ENCODE measurements at regions not wholly inside any gene's neighbourhood (a gene's known extent, or its start where the extent isn't known, plus 50 kb on each side); places are given as distances from the start of the nearest gene placed in this dataset.
"Not testable (repeated sequence)": the region's sequence is repeated elsewhere in the genome, so short reads cannot be mapped to it uniquely, and the experiment has no call there.

GRCh38 chr17:33680472-33680871, 387.4 kb upstream of the ASIC2 start:
- DNase-seq (ENCODE audit: low read depth in 4 of 4, low spot score in 2 of 4): no peak

DNA sequence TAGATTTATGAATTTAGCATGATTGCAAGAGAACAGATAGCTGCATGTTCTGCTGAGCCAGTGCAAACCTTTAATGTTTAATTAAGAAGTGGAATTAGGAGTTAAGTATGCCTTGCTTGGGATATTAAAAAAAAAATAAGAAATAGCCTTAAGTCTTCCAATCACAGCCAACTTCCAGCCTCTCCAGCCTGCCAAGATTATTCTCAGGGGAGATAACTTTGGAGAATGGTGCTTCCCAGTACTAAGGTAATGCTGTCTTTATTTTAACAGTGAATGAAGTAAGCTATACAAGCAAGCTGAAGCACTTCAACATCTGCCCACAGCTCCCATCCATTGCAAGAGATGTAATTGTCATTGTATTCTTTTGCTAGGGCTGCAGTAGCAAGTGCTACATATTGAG, 389.5 kb upstream of the ASIC2 start:
- DNase-seq (ENCODE audit: low read depth in 4 of 4, low spot score in 2 of 4): no peak

DNA sequence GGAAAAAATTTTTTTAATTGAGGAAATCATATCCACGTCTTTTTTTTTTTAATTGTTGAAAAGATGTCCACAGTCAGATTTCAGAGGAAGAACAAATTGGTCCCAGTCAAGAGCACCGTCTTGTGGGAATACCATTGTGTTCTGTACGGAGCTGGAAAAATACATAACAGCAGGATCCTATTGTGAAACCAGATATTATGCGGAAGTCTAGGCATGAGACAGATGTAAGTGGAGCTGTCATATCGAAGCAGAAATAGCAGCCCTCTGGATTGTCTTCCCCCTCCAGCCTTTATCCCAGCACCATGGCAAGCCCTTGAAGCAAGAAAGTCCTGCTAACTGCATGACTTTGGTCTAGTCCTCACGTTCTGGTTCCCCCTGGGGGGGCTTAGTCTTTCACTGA, 391.6 kb upstream of the ASIC2 start:
- no peak for DNase-seq (ENCODE audit: low read depth in 4 of 4, low spot score in 2 of 4)

DNA sequence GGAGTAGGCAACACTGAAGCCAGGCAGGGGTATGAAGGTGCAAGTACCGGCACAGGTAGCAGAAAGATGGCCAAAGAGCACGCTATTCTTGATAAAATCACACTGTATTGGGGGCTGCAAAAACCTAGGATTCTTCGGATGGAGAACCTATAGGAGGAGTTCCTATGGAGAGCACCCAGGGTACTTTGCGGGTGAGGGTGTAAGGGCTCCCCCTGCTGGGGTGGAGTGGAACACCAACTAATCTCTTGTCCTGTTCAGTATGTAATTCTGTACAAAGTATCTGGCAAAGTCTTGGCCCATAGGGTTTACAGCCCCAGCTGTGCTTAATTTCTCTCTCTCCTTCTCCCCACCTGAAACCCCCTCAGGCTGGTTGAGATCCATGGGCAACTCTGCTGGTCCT, 393.1 kb upstream of the ASIC2 start:
- no peak for DNase-seq (ENCODE audit: low read depth in 4 of 4, low spot score in 2 of 4)

GRCh38 chr17:33687831-33688230, 394.7 kb upstream of the ASIC2 start:
- DNase-seq (ENCODE audit: low read depth in 4 of 4, low spot score in 2 of 4): no peak

DNA sequence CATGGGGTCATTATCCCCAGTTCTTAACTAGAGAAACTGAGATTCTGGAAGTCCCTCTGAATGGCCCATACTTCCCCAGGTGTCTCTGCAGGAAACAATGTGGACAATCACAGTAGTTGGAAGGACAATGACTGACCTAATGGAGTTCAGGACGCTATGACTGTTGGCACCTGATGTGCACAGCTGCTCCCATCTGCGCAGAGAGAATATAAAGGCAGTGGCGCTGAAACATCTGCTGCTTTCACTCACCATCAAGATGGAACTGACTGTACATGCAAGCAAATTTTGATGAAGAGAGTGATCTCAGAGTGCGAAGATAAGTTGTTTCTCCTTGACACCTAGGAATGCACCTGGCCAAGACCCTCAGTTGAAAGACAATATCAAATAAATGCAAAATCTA, 395.7 kb upstream of the ASIC2 start:
- DNase-seq (ENCODE audit: low read depth in 4 of 4, low spot score in 2 of 4): no peak

DNA sequence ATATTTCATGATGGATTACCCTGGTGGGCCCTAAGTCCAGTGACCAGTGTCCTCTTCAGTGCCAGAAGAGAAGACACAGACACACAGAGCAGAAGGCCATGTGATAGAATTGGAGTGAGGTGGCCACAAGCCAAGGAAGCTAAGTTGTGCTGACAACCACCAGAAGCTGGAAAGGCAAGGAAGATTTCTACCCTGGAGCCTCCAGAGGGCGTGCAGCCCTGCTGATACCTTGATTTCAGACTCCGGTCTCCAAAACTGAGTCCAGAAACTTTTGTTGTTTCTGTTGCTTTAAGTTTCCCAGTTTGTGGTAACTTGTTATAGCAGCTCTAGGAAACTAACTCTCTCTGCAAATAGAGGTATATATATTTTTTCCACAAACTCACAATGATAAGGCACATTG, 396.6 kb upstream of the ASIC2 start:
- no peak for DNase-seq (ENCODE audit: low read depth in 4 of 4, low spot score in 2 of 4)

DNA sequence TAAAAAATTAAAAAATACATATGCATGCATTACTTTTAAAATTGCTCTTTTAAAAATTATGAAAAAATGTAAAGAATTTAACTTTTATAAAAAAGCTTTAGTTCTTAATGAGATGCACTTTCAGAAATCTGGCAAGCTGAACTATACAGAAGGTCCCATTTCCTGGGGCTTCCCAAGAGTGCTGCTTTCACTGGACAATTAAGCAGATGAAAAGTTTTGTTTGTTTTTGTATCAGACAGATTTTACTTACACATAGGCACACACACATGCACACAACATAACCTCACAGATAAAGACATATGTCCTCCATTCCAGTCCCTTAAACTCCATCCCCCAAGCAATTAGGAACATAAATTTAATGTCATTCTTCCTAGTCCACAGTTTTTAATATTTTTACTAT, 402.3 kb upstream of the ASIC2 start:
- DNase-seq (ENCODE audit: low read depth in 4 of 4, low spot score in 2 of 4): no peak

- no peak for DNase-seq (ENCODE audit: low read depth in 4 of 4, low spot score in 2 of 4)
Observed at GRCh38 chr17:33696102-33696501, 403.0 kb upstream of the ASIC2 start.

DNA sequence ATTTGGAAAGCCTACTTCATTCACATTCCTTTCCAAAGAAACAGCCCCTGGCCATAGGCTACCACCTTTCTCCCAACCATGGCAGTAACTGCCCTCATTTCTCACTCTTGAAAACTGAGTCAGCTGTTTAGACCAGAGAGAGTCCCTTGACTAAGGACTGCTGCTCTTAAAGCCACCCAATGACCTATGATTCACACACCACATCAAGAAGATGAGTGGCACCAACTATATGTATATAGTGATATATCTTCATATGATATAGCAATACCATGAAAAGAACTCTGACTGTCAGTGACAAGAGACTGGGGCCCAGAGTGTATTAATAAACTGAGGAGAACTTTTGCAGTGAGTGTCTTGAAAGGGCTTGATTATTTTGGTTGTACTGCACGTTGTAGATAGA, 404.5 kb upstream of the ASIC2 start:
- DNase-seq (ENCODE audit: low read depth in 4 of 4, low spot score in 2 of 4): no peak

- no peak for DNase-seq (ENCODE audit: low read depth in 4 of 4, low spot score in 2 of 4)
Observed at GRCh38 chr17:33701910-33702309, 408.8 kb upstream of the ASIC2 start.

DNA sequence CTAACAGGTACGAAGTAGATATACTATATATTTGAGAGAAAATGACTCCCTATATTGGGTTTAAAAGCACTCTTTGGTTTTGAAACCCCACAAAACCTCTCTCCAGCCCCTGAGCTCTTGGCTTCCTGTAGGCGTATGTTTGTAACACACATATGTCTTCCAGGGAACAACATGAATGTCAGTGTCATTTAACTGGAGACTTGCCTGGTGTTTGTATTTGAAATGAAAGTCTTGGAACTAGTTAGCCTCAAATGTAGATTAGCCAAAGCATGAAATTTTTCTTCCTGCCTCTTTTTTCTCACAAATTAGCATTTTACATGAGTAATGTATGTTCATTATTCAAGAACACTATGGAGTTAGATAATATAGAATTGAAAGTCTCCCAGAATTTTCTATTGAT, 411.8 kb upstream of the ASIC2 start:
- no peak for DNase-seq (ENCODE audit: low read depth in 4 of 4, low spot score in 2 of 4)

- DNase-seq (ENCODE audit: low read depth in 4 of 4, low spot score in 2 of 4): no peak
Observed at GRCh38 chr17:33709881-33710280, 416.8 kb upstream of the ASIC2 start.

- DNase-seq (ENCODE audit: low read depth in 4 of 4, low spot score in 2 of 4): no peak
Observed at GRCh38 chr17:33712120-33712519, 419.0 kb upstream of the ASIC2 start.

DNA sequence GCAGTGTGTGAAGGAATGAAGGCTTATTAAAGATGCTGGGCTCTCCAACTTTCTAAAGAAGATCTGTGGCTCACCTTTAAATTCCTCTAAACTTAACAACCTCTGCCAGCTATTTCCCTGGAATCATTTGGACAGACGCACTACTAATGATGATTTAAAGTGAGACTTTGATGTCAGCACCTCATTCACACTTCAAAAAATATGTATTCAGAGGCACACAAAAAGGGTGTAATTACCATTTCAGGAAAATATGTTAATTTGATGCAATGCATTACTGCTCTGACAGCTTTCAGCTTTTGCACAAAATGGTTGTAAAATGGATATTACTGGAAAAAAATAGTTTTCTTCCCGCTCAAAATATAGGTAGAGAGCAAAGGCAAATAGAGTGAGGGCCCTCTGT, 423.9 kb upstream of the ASIC2 start:
- no peak for DNase-seq (ENCODE audit: low read depth in 4 of 4, low spot score in 2 of 4)

DNA sequence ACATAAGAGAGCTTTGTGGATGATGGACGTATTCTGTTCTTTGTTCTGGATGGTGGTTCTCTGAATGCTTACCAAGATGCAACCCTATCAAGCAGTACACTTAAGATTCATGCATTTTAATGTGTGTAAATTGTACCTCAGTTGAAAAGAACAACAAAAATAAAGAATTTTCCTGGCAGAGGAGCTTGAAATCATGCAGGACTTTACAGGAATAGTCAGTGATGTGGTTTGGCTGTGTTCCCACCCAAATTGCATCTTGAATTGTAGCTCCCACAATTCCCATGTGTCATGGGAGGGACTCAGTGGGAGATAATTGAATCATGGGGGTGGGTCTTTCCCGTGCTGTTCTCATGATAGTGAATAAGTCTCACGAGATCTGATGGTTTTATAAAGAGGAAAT, 430.6 kb upstream of the ASIC2 start:
- not testable (repeated sequence) for DNase-seq (ENCODE audit: low read depth in 4 of 4, low spot score in 2 of 4)

GRCh38 chr17:33725675-33726271, 432.7 kb upstream of the ASIC2 start:
- no peak for DNase-seq (ENCODE audit: low read depth in 4 of 4, low spot score in 2 of 4)

GRCh38 chr17:33730131-33730530, 437.0 kb upstream of the ASIC2 start:
- no peak for DNase-seq (ENCODE audit: low read depth in 4 of 4, low spot score in 2 of 4)

GRCh38 chr17:33732116-33732515, 439.0 kb upstream of the ASIC2 start:
- peak in 1 of 4 donors; percentile 43 for DNase-seq (ENCODE audit: low read depth in 4 of 4, low spot score in 2 of 4)

DNA sequence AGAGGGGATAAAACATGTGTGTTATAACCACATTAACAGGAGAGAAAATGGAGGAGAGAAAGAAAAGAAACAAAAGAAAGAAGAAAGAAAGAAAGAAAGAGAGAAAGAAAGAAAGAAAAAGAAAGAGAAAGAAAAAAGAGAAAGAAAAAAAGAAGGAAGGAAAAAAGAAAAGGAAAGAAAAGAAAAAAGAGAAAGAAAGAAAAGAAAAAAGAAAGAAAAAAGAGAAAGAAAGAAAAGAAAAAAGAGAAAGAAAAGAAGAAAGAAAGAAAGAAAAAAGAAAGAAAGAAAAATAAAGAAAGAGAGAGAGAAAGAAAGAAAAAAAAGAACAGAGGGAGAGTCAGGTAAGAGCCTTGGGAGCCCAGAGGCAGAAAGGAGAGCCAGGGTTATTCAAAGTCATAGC, 446.6 kb upstream of the ASIC2 start:
- DNase-seq (ENCODE audit: low read depth in 4 of 4, low spot score in 2 of 4): no peak

GRCh38 chr17:33745047-33745760, 452.1 kb upstream of the ASIC2 start:
- no peak for DNase-seq (ENCODE audit: low read depth in 4 of 4, low spot score in 2 of 4)

GRCh38 chr17:33749171-33749570, 456.1 kb upstream of the ASIC2 start:
- DNase-seq (ENCODE audit: low read depth in 4 of 4, low spot score in 2 of 4): no peak
